Lower leg skin (tissue), 4 donors: ENCODE measurements at regions not wholly inside any gene's neighbourhood (a gene's known extent, or its start where the extent isn't known, plus 50 kb on each side); places are given as distances from the start of the nearest gene placed in this dataset.

Source experiments
- DNase-seq, 2 donors: peaks; one replicate each; pipeline ENCODE4 v3.0.0-alpha.2; 2019; ENCODE audit warnings: low spot score in 2 of 2
- H3K4me3 ChIP-seq: fragments of 200-600 bp; sonication (generic); 2 replicates; pipeline ENCODE4 v1.5.1; 2017; ENCODE audit warnings: mild to moderate bottlenecking, low read depth; ENCODE audit not compliant: poor library complexity, severe bottlenecking
- CTCF ChIP-seq, 3 donors: fragments of 450-650 bp; IDR thresholded peaks; one replicate each; pipeline ENCODE4 v1.5.1; 2016; ENCODE audit warnings: antibody characterized with exemption in 3 of 3, mild to moderate bottlenecking in 3 of 3, moderate library complexity in 2 of 3
- POLR2A ChIP-seq, 2 donors: fragments of 450-650 bp; IDR thresholded peaks; one replicate each; pipeline ENCODE4 v1.6.1; 2016 to 2017; ENCODE audit warnings: antibody characterized with exemption in 2 of 2, mild to moderate bottlenecking in 1 of 2, moderate library complexity in 1 of 2
- WGBS, 2 donors: methylation state at CpG; one replicate each; pipeline ENCODE4 v1.1.5; 2018; 5-methylcytosine and 5-hydroxymethylcytosine counted together
- intact Hi-C: fragments of 100-400 bp; cut with DNase I; formaldehyde crosslinking; loops from one replicate; pipeline ENCODE4 v1.15.0; 2023; ENCODE audit warnings: low total_unique reads

- DNase-seq = peak in 1 of 2 donors; percentile 0
- TF ChIP-seq POLR2A (IDR thresholded peaks at IDR 0.05) (no peak), CTCF (IDR thresholded peaks at IDR 0.05) (no peak)
- intact Hi-C loops = loop anchor here (1.0 kb wide), 1 partner anchor 38 kb away; no protein-coding TSS in a partner anchor
- H3K4me3 ChIP-seq = no peak overlapping the region
- WGBS, 2 donors = 81 to 84% methylated on average over 5 of the region's 5 CpGs
Observed at GRCh38 chr10:78706726-78707540, 361.8 kb upstream of the ZMIZ1 start.

- WGBS, 2 donors = 53 to 57% methylated on average over 4 of the region's 4 CpGs
- no peak for TF ChIP-seq POLR2A (IDR thresholded peaks at IDR 0.05)
- no peak for TF ChIP-seq CTCF (IDR thresholded peaks at IDR 0.05)
Observed at GRCh38 chr10:78707745-78708144, 361.0 kb upstream of the ZMIZ1 start.

GRCh38 chr10:78712147-78712546 is 356.6 kb upstream of the ZMIZ1 start:
- DNase-seq = peak in 1 of 2 donors; percentile 23
- H3K4me3 ChIP-seq = no peak overlapping the region
- intact Hi-C loops = no loop called here
- TF ChIP-seq POLR2A (IDR thresholded peaks at IDR 0.05) (no peak), CTCF (IDR thresholded peaks at IDR 0.05) (no peak)
- WGBS, 2 donors = 89 to 93% methylated on average over 3 of the region's 3 CpGs

More at GRCh38 chr10:78707745-78708144, 361.0 kb upstream of the ZMIZ1 start:
- H3K4me3 ChIP-seq = no peak overlapping the region
- intact Hi-C loops = loop anchor here (1.0 kb wide), 1 partner anchor 38 kb away; no protein-coding TSS in a partner anchor
- peak in 1 of 2 donors; percentile 57 for DNase-seq

GRCh38 chr10:78713659-78714058 is 355.1 kb upstream of the ZMIZ1 start:
- intact Hi-C loops = no loop called here
- no peak for TF ChIP-seq POLR2A (IDR thresholded peaks at IDR 0.05)
- no peak for TF ChIP-seq CTCF (IDR thresholded peaks at IDR 0.05)
- peak in 1 of 2 donors; percentile 54 for DNase-seq
- 75 to 76% methylated on average over 3 of the region's 3 CpGs for WGBS, 2 donors
- H3K4me3 ChIP-seq = no peak overlapping the region

- TF ChIP-seq POLR2A (IDR thresholded peaks at IDR 0.05) (no peak), CTCF (IDR thresholded peaks at IDR 0.05) (no peak)
- DNase-seq = no peak
- intact Hi-C loops = no loop called here
- H3K4me3 ChIP-seq = no peak overlapping the region
- 89 to 92% methylated on average over 2 of the region's 2 CpGs for WGBS, 2 donors
Observed at GRCh38 chr10:78714225-78714624, 354.5 kb upstream of the ZMIZ1 start.
